Fibroblast of the conjunctiva (primary cell): ENCODE measurements at regions not wholly inside any gene's neighbourhood (a gene's known extent, or its start where the extent isn't known, plus 50 kb on each side); places are given as distances from the start of the nearest gene placed in this dataset.

Experiments
- DNase-seq: peaks from one replicate; pipeline ENCODE4 v3.0.0-alpha.2; 2010; ENCODE audit warnings: low read depth

- DNase-seq: no peak
These were observed 613.1 kb upstream of the PKN2 start for GRCh38 chr1:88070956-88071355.

DNA sequence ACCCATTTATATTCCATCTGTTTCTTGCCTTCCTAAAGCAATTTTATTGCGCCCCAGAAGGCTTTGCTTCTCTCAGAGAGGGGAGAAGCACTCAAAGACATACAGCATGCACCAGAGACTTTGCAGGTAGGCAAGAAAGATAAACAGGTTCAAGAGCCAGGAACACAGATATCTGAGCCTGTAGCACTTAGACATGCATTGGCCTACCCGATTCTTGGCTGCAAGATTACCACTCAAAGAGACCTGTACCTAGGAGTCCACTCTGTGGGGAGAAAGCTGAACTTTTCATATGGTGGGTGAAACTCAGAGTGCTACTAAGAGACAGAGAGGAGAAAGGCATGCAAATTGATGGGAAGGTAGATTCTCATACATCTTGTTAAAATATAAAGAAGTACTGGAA is 609.4 kb upstream of the PKN2 start:
- DNase-seq: no peak

DNA sequence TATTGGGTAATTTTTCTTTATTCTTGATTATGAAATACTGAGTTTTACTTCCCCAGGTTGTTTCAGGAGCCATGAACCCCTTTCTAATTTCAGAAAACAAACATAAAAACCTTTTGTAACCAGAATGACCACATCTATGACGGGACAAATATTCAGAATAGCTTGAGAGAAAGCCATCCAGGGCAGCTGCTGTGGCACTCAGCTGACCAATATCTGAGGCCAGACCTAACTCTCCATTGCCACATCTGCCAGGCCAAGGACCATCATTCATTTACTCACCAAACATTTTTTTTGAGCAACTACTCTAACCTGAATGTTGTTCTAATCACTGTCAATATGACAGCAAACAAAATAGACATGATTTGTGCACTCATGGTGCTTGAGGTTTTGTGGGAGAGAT is 608.3 kb upstream of the PKN2 start:
- no peak for DNase-seq

DNA sequence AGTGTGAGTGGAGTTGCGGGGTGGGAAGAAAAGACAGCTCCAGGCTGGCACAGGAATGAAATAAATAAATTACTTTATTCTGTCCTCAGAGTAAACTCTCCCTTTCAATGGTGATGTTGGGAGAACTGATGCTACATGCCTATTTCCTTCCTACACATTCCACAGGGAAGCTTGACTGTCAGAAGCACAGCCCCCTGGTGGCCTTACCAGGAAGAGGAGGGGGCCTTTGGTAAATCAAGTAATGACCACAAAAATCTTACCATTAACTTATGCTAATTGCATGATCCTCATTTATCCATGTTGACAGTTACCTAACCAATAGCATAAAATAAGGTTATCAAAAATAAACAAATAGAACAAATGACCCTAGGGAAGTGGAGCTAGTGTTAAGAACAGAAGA is 605.0 kb upstream of the PKN2 start:
- DNase-seq: no peak

DNA sequence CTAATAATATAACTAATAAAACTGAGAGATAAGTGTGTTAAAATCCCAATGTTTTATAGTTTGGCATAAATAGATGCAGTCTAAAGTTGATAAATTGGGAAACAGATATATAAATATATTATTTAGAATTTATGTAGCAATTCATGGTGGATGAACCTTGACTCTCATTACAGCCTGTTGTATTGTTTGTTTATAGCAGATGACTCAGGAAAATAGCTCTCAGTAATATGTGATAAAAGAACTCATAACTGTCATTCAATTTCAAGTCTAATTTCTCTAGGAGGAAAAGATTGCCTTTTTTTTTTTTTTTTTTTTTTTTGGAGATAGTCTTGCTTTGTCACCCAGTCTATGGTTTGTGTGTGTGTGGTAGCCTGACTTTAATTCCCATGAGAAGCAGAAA is 603.2 kb upstream of the PKN2 start:
- no peak for DNase-seq

GRCh38 chr1:88088481-88088880 is 595.6 kb upstream of the PKN2 start:
- no peak for DNase-seq

- DNase-seq: no peak
These were observed 594.1 kb upstream of the PKN2 start for GRCh38 chr1:88089961-88090360.

GRCh38 chr1:88098881-88099280 is 585.2 kb upstream of the PKN2 start:
- no peak for DNase-seq

DNA sequence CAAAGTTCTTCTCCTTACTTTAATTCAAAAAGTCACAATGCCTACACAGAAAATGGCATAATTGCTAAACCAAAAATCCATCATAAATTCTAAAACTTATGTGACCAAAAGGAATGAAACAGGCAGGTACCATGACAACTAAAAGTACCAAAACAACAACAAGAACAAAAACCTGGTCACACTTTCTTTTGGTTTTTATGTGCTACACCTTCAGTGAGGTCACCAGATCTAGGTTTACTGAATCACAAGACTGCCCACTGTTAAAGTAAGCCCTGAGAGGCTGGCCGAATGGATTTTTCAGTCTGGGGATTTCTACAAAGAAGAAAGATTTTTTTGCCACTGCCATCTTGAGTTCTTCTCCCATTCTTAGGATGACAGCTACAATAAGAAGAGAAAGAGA is 583.0 kb upstream of the PKN2 start:
- DNase-seq: no peak

DNA sequence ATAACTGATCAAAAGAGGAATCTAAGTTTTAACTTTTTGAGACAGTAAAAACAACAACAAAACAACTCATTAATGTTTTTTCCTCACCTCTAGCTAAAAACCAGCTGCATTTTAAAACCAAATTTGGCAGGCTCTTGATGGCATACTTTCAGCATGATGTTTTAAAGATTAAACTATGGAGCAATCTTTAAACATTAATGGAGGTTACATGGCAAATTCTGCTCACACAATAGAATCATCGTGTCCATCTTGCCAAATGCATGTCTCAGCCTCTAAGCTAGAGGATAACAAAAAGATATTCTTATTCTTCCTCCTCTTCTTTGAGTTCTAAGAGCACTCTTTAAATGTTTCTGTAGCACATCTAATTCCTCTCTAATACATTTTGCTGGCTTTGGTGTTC is 579.8 kb upstream of the PKN2 start:
- no peak for DNase-seq

- DNase-seq: no peak
These were observed 579.2 kb upstream of the PKN2 start for GRCh38 chr1:88104886-88105285.

DNA sequence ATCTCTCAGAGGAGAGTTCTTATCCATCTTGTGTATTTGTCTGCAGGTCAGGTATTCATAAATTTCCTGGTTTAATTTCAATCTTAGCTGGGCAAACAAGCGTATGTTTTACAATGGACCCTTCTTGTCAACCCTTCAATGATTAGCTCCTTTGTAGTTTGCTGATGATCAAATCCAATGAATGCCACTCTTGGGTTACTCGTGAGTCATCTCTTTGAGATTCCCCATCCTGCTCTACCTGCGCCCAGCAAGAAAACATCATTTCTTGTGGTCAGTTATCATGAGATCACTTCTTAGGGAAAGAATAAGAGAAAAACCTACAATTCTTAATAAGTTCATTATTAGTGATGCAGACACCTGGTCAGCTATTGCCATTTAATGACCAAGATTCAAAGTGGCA is 572.3 kb upstream of the PKN2 start:
- DNase-seq: no peak

GRCh38 chr1:88117597-88117996 is 566.5 kb upstream of the PKN2 start:
- DNase-seq: no peak

DNA sequence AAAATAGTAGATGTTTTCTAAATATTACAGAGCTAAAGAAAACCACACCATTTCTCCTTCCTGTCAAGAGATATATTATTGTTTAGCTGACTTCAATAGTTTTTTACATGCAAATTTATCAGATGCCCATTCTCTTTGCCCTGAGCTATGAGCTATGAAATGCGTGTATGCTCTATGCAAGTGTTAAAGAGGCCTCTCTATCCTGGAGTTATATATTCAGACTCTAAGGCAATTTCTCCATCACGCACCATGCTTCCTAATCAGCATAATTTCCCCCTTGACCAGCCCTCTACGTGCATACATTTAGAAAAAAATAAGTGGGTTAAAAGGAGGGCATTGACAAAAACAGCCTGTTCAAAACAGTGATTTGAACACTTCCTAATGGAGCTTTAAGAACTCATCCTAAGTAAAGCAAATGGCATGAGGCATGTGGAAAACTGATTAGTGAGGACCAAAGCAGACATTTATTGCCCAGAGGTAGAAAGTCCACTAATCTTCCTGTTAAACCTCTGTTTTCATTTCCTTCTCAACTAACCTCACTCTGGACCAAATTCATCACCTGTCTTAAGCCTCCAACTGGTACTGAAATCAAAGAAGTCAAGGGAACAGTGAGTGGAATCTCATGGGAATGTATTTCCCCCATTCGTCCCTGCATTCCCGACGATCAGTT is 565.8 kb upstream of the PKN2 start:
- no peak for DNase-seq

GRCh38 chr1:88124614-88125013 is 559.5 kb upstream of the PKN2 start:
- no peak for DNase-seq

- no peak for DNase-seq
These were observed 557.6 kb upstream of the PKN2 start for GRCh38 chr1:88126467-88126866.

DNA sequence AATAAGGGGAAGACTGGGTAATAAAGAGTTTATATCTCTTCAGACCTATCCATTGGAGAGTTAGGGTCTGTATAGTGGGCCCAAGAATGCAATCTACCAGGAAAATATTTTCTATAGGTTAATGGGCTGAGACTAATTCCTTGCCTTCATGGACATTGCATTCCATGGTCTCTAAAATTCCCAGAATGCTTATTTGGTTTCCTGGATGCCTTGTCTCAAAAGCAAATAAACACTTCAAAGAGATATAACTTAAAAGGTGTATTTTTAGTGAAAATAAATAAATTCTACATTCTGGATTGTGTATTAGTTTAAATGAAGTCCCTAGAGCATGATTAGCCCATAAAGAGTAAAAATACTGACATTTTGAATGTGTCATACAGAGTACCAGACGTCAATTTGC is 550.1 kb upstream of the PKN2 start:
- DNase-seq: no peak

- no peak for DNase-seq
These were observed 548.8 kb upstream of the PKN2 start for GRCh38 chr1:88134983-88135921.

DNA sequence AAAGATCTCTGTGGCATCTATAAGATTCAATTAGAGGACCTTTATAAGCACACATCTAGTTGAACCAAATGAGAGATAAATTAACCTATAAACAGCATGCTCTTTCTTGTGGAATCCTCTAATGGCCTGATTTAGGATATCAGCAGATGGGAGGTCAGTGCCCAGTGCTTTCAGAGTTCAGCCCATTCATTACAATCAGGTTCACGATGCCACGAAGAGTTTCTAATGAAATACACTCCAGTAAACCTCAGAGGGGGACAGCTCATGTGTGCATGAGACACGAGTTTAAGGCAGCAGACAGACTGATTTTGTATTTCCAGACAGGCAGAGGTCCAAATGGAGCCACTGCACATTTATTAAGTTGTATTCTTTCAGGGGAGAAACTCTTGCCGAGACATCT is 544.4 kb upstream of the PKN2 start:
- DNase-seq: no peak

DNA sequence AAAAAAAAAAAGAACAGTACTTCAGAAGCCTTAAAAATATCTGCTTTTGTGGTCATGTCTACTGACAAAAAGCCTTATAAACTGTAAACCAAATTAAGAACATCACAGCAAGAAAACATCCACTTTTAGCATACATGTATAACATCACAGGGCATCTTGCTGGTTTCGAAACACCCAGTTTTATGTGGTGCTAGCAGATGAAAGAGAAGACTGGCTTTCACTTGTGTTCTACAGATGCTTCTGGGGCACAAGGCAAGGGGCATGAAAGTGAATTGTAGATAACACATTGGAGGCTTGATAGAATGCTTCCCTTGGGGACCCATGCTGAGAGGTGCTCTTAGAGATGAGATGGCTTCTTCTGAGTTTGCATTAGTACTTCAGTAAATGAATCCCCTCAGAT is 543.7 kb upstream of the PKN2 start:
- no peak for DNase-seq

DNA sequence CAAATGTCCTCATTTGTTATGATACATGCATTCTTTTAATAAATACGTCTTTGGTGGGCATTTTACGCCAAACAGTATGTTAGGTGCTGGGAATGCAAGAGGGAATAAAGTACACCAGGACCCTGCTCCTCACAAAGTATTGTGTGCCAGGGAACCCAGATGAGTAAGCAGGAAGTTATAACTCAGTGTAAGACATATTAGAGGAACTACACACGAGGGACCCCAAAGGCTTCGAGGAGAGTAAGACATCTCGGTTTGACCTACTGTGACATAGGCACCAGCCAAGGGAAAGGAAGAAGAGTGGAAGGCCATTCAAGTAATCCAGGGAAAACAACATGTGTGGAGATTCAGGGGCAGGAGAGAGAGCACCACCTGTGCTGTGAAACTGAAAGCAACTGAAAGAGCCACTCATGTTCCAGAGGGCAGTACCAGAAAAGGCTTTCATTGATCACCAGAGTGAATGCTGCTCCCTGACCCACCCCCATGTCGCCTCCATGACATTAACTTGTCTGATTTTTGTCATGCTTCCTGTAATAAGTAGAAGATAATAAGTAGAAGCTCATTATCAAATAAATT is 542.5 kb upstream of the PKN2 start:
- DNase-seq: no peak

DNA sequence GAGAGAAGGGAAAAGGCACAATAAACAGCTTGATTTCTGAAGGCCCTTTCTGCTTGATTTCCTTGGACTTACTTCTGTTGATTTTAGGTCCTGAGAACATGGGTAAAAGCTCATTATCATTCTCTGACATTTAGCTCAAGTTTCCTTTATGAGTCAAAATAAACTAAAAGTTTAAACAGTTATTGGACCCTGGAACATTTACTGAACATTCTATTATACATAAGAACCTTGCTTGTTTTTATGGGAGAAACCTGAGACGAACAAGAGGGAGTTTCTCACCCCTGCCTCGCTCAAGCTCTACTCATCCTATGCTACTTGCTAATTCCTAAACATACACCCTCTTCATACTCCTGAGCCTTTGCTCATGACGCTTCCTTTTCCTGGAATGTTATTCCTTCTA is 538.3 kb upstream of the PKN2 start:
- no peak for DNase-seq

GRCh38 chr1:88149686-88150085 is 534.4 kb upstream of the PKN2 start:
- no peak for DNase-seq
